HG03175 (cell line): ENCODE measurements at regions not wholly inside any gene's neighbourhood (a gene's known extent, or its start where the extent isn't known, plus 50 kb on each side); places are given as distances from the start of the nearest gene placed in this dataset.

Source experiments
- ATAC-seq: cut with Tn5 transposase; IDR thresholded peaks from one replicate; pipeline ENCODE4 v1.9.1; 2021; ENCODE audit warnings: mild to moderate bottlenecking, moderate library complexity; ENCODE audit not compliant: unreplicated experiment

DNA sequence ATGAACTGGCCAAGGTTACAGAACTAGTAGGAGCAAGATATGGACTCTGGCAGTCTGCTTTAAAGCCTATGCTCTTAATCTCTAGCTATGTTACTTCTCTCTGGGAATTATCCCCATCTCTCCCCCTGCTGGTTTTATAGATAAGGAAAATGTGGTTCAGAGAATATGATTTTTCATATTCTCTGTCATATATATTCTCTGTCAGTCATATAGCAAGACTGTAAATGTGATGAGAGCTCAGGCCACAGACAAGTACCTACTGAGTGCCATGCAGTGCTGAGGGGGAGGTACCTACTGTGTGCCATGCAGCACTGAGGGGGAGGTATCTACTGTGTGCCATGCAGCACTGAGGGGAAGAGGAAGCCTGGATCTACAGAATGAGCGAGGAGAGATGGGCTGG is 220.3 kb upstream of the FGGY start:
- no peak for ATAC-seq

DNA sequence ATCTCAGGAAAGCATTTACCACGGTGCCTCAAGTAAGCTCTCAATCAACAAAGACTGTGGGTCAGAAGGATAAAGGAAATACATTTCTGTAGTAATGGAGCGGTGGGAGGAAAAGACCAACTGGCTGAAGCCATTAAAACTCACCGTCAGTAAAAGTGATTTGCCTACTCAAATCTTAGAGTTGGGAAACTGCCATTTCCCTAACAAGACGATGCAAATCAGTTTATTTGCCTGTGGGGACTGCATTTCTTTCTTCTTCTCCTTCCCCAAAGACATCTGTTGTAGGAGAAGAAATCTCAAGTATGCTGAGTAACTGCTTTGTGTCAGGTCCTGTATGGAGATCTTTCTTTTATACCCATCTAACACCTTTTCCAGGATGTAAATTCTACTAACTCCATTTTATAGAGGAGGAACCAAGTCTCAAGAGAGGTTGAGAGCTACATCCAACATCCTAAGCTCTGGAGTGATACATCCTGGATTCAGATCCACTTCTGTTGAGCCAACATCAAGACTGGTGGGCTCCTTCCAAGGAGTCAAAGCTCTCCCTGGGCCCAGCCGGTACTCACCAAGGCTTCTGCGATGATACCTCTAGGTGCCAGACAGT is 219.3 kb upstream of the FGGY start:
- ATAC-seq, result no peak

DNA sequence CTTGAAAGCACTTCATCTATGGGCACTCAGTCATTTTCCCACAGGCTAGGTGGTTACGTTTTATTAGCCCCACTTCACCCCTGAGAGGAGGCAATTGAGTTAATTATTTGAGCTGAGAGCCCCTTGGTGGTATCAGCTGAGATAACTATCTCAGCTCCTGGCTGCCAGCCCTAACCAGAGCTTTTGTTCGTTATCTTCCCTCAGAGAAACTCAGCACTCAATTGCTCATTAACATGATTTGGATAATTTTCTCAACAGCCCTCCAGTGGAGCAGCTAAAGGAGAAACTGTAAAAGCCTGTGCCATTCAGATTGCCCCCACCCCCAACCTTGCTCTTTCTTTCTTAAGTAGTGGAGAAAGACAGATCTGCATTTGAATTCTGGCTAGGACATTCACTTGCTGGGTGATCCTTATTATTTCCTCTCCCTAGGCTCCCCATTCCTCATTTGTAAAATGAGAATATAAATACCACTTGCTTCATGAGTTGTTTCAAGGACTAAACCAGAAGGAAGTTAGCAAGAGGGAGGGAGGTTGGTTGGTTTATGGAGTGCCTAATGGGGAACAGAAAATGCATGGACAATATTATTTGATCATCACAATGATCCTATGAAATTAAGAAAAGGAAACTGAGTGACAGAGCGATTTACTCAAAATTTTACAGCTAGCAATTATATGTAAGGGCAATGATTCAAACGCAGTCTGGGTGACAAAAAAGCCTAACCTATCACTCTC is 218.7 kb upstream of the FGGY start:
- ATAC-seq, result no peak

DNA sequence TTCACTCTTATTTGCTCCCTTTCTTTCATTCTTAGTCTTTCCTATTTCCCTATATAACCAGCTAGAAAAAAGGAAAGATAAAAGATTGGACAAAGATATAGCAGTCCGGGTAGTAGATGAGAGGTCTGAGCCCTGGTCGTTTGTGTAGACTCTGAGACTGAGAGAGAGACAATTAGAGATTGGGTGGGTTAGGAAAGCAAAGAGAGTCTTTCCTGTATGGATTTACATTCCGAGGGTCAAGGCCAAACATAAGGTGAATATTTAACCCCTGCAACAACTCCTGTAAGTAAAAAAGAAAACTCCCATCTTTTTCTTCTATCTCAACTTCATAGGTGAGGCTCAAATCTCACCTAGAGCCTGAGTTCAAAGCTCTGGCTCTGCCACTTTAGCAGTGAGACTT is 218.0 kb upstream of the FGGY start:
- no peak for ATAC-seq

DNA sequence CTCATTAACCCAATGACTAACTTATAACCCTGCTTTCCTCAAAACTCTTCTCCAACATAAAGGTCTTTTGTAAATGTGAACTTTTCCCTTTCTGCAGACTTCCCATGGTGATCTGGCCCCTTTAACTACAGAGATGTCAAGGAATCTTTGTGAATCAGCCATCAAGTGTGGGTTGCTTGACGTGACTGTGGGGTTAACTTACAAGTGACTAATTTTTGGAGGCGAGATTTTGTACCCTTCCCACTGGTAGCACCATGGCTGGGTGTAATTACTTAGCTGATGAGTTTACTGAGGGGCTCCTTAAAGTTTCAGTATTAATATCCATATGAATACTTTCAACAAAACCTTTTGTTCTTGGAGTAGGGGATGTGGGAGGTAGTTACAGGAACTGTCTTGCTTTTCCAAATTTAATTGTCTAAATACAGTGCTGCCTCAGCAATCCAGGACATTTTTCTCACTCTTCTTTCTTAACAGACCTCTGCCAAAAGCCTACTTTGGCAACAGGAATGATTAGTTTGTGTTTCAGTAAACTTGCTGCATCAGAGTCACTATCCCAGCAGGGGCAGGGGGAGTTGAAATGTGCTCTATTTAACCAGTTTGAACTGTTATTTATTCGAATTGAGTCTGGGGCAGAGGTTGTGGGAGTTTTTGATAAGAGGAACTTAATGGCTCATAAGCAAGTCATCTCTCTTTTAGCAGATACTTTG is 217.3 kb upstream of the FGGY start:
- no peak for ATAC-seq

DNA sequence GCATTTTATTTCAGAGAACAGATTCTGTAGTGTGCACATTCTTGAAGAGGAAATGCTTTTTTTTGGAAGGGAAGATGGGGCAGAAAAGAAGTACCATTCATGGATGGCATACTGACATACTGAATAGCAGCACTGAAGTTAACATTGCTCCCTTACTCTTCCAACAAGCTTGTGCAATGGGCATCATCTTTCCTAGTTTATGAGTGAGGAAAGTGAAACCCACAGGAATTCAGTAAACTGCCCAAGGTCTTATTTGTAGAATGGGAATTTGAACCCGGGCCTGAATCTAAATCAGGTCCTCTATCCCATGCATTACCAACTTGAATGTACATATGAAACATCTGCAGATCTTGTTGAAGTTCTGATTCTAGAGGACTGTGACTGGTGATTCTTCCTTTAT is 215.7 kb upstream of the FGGY start:
- ATAC-seq, result no peak

DNA sequence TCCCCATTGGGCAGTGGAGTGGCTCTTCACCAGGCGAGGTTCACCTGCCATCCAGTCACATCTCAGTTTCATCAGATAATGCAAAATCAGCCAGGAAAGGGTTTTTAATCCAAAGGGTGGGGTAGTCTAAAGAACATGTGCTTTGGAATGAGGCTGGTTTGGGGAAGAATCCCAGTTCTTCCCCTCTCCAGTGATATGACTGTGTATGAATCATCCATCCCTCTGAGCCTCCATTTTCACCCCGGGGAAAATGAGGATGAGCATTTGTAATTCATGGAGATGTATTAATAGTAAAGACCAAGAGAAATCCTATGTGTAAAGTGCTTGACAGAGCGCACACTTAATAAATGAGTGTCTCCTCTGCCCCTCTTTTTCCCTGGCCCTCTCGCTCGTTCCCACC is 215.1 kb upstream of the FGGY start:
- ATAC-seq, result no peak

DNA sequence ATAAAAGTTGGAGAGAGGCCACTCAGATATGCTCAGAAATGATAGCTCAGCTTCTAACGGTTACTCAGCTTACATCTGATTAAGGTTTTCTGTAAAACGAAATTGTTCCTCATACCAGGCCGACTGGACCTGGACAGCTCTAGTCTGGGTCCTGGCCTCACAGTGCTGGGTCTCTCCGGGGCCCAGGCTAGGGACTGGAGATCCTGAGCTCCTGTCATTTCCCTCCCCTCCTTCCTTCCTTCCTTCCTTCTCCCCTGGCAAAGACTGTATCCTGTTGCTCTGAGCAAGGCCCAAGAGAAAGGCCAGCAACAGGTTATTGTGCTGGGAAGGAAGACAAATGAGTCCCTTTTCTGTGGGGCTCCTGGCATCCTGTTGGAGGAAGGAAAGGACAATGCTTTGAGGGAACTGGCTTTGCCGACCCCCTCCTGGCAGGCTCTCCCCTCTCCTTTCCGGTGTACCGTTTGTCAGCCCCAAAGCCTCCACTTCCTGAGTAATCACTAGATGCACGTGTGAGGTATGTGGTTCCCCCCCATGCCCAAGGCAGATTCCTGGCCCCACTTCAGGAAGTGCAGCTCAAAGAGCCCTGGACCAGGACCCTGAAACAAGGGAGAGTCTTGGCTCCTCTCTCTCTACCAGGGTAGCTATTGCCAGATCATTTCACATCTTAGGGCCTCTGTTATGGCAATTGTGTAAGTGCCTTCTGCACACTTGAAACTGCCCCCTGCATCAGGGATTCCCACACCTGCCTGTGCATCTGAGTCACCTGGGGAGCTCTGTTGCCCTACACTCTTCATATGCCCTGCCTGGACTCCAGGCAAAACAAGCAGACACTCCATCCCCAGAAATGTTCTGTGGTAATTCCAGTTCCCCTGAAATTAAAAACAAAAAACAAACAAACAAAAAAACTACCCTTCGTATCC is 212.7 kb upstream of the FGGY start:
- no peak for ATAC-seq

DNA sequence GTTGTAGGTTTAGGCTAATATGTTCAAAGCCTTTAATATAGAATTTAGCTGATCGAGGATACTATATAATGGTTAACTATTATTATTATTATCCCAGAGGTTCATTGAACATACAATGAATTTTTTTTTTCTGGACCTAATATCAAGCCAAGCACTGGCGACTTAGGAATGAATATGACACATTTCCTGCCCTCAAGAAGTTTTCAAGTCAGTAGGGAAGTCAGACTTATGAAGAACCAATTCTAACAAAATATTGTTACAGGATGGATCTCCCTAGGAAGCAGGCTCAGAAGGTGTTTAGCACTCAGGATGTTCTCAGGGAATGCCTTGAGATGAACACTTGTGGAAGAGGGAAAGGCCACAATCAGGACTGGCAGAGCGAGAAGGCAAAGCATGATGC is 211.8 kb upstream of the FGGY start:
- ATAC-seq, result no peak

DNA sequence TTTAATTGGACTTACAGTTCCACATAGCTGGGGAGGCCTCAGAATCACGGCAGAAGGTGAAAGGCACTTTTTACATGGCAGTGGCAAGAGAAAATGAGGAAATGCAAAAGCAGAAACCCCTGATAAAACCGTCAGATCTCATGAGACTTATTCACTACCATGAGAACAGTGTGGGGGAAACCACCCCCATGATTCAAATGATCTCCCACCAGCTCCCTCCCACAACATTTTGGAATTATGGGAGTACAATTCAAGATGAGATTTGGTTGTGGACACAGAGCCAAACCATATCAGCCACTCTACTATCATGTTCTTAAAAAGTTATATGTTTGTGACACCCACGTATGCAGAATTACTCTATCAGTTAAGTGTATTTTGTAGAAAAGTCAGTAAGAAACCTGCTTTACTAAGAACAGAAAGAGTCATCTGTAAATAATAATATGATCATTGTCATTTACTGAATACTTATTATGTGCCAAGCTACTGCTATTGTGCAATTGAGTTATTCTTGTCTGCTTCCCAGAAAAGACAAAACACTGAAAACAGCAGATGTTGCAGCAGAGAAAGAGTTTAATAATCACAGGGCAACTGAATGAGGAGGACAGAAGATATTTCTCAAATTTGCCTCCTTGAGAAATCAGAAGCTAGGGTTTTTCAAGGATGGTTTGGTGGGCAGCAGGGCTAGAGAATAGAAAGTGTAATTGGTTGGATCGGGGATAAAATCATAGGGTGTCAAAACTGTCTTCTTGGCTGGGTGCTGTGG is 207.7 kb upstream of the FGGY start:
- ATAC-seq, result no peak

DNA sequence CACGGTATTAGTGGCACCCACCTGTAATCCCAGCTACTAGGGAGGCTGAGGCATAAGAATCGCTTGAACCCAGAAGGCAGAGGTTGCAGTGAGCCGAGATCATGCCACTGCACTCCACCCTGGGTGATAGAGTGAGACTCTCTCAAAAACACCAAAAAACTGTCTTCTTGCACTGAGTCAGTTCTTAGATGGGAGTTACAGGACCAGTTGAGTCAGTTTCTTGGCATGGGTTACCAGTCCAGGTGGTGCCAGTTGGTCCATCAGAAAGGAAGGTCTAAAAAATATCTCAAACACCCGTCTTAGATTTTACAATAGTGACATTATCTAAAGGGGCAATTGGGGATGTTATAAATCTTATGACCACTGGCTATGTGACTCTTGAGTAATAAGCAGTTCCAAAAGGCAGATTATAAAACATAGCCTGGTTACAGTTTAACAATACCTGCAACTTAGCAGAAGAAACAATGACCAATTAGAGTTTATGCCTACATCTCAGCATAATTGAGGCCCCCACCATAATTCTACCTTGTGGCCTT is 206.9 kb upstream of the FGGY start:
- no peak for ATAC-seq

DNA sequence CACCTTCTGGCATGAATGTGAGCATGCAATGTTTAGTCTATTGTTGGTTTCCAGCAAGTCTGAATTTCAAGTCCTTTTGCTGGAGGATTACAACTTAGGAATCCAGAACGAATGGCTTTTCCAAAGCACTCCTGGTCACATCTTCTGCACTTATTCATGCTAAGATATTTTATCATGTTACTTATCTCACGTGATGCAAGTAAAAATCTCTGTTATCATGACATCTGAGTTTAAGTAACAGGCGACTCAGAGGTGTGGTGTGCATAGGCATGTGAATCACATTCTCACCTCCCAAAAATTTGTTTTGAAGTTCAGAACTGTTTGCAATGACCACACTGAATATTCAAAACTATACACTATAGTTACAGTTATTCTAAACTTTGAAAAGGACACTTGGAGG is 204.8 kb upstream of the FGGY start:
- ATAC-seq, result no peak

DNA sequence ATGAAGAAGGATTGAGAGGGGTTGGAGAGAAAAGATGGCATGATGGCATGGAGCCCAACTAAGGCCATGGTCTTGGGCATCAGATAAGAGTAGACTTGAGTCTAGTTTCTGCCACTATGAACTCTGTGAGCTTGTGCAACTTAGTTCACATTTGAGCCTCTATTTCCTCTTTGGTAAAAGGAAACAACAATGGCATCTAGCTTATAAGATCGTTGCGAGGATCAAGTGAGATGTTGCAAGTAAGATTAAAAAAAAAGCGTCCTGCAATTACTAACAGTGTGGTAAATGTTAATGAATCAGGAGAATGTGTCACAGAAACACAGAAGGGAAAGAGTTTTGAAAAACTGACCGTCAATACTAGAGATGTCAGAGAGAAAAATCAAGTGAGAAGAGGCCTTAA is 202.9 kb upstream of the FGGY start:
- no peak for ATAC-seq

DNA sequence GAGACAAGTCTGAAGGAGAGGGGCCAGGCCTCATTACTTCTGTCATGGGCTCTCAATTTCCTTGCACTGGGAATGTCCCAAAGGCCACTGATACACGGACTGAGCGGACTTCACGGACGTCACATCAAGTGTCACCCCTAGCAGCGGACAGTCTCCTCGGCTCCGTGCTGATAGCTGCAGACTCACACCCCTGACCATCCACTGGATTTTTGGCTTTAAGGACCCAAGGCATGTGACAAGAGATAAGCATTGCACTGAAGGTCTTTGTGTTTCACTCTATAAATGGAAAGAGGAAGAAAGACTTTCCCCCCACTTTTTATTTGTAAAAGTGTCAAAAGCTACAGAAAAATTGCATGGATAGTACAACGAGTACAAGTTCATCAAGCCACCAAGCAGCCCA is 200.4 kb upstream of the FGGY start:
- ATAC-seq, result no peak

DNA sequence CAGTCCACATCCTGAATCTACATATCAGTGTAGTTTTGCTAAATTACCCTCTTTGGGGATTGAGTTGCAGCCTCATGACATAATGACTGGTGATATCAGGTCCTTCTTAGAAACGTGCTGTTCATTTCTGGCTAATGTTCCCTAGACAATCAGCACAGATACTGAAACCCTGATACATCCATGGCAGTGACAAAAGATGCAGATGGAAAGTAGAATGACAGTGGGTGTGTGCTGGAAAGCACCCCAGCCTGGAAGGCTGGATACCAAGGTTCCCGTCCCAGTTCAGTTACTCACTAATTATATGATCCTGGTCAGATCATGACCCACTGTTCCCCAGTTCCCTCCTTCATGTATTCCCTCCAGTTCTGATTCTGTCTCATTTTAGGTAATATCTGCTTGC is 198.2 kb upstream of the FGGY start:
- ATAC-seq, result no peak

DNA sequence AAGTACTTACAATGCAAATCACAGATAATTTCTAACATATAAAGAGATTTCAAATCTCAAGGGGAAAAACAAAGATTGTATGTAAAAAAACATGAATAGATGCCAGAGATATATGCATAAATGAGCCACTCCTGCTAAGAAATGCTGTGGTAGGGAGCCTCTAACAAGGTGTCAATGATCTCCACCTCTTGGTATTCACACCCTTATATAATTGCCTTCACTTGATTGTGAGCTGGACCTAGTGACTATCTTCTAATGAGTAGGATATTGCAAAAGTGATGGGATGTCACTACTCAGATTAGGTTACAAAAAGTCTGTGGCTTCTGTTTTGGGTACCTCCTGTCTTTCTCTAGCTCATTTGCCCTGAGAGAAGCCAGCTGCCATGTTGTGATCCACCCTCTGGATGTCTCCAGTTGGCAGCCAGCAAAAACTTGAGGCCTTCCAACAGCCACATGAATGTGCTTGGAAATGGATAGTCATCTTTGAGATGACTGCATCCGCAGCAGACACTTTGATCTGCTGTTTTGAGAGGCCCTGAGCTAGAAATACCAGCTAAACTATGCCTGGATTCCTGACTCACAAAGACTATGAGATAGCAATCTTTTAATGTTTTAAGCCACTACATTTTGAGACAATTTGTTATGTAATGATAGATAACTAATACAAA is 196.1 kb upstream of the FGGY start:
- no peak for ATAC-seq

DNA sequence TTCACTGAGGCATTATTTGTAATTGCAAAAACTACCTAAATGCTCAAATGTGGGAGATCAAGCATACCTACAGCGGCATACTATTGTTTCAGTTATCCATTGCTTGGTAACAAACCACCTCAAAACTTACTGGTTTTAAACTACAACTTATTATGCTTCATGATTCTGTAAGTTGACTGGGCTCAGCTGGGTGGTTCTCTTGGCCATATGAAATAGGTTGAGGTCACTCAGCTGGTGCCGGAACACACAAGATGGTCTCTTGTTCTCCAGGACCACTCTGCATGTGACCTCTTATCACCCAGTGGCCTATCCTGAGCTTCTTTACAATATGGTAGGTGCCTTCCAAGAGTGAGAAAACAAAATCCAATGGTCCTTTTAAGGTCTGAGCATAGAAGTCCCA is 195.4 kb upstream of the FGGY start:
- no peak for ATAC-seq

DNA sequence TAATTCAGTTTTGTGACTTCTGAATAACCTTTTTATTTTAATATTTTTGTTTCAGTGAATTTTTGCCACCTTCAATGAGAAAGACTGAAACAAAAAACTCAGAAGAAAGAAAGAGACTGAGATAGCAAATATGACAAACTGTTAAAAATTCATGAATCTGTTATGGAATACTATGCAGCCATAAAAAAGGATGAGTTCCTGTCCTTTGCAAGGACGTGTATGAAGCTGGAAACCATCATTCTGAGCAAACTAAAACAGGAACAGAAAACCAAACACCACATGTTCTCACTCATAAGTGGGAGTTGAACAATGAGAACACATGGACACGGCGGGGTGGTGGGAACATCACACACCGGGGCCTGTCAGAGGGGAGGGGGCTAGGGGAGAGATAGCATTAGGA is 193.4 kb upstream of the FGGY start:
- ATAC-seq, result no peak

DNA sequence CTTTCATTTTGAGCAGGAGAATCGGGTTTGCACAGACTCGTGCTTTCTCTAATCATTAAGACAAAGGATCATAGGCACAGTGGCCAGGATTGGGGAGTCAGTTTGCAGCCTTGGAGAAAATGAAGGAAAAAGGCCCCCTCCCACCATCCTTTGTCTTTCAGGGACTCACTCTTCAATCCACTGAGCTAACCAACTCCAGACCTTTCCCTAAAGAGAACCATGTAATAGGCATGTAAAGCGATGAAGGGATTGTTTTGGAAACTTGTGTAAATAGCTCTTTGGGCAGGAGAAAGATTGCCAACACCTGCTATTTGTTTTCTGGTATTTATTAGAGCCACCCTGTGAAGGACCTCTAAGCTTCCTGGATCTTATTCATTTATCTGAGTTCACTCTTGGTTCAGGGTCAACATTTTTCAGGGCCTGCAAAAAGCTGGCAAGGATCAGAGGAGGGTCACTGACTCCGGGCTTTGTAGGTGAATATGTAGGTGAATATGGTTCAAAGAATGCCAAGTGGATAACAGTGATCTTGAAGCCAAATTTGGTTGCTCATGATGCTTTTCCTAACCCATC is 192.6 kb upstream of the FGGY start:
- ATAC-seq, result no peak
